Panc1 (cell line): ENCODE measurements at regions not wholly inside any gene's neighbourhood (a gene's known extent, or its start where the extent isn't known, plus 50 kb on each side); places are given as distances from the start of the nearest gene placed in this dataset.
"Not testable (repeated sequence)": the region's sequence is repeated elsewhere in the genome, so short reads cannot be mapped to it uniquely, and the experiment has no call there.

ENCODE experiments used
- ATAC-seq: fragments of 200-7000 bp; cut with Tn5 transposase; 2 replicates; pipeline ENCODE4 v1.9.1; 2020; ENCODE audit warnings: mild to moderate bottlenecking, moderate library complexity
- BruUV-seq: library from RNA; stranded (reverse); fragments of 400-500 nt; replicated peaks from 2 replicates; lab custom pipeline; 2021; lab: Mats Ljungman, UMichigan
- CTCF ChIA-PET: fragments of 300-600 bp; sonication (Branson Sonifier 250); formaldehyde crosslinking; loops from one replicate; lab custom pipeline; 2022; ENCODE audit warnings: antibody characterized with exemption; lab: Charles Lee
- POLR2A ChIA-PET: fragments of 300-600 bp; sonication (Branson Sonifier 250); formaldehyde crosslinking; loops from one replicate; lab custom pipeline; 2022; ENCODE audit warnings: antibody characterized with exemption; lab: Charles Lee
- DNase-seq: peaks from one replicate; pipeline ENCODE4 v3.0.0-alpha.2; 2010; ENCODE audit warnings: low read depth, low spot score
- H3K27ac ChIP-seq: 2 replicates; pipeline ENCODE4 v1.5.1; 2011; ENCODE audit warnings: mild to moderate bottlenecking, low read length, inconsistent platforms
- H3K27me3 ChIP-seq: fragments of 200-500 bp; sonication (Bioruptor generic); 2 replicates; pipeline ENCODE4 v1.6.0; 2014; ENCODE audit warnings: low read length, inconsistent platforms; ENCODE audit not compliant: control insufficient read depth, insufficient read depth
- H3K36me3 ChIP-seq: fragments of 200-500 bp; sonication (Bioruptor generic); 2 replicates; pipeline ENCODE4 v1.5.1; 2014; ENCODE audit warnings: inconsistent platforms, mild to moderate bottlenecking, low read length, moderate library complexity; ENCODE audit not compliant: control insufficient read depth, insufficient read depth
- H3K4me1 ChIP-seq: 2 replicates; pipeline ENCODE4 v1.5.1; 2011; ENCODE audit warnings: inconsistent platforms, mild to moderate bottlenecking, low read length, moderate library complexity; ENCODE audit not compliant: control insufficient read depth, insufficient read depth
- H3K4me3 ChIP-seq, 2 experiments: 2 replicates each; pipeline ENCODE4 v1.5.1; 2011 to 2012; ENCODE audit warnings: low read depth in 2 of 2, low read length in 2 of 2, mild to moderate bottlenecking in 2 of 2, inconsistent platforms in 1 of 2, moderate library complexity in 1 of 2
- H3K9me3 ChIP-seq: fragments of 200-500 bp; sonication (Bioruptor generic); 2 replicates; pipeline ENCODE4 v1.5.1; 2014; ENCODE audit warnings: low read depth, mild to moderate bottlenecking, inconsistent platforms, low read length, moderate library complexity; ENCODE audit not compliant: control insufficient read depth, insufficient read depth
- POLR2AphosphoS5 ChIP-seq: IDR thresholded peaks from 2 replicates; pipeline ENCODE4 v1.6.1; 2012; ENCODE audit warnings: mild to moderate bottlenecking, low read depth, low read length, moderate library complexity
- REST ChIP-seq, 2 experiments: IDR thresholded peaks; 2 replicates each; pipeline ENCODE4 v1.6.1; 2011 to 2012; ENCODE audit warnings: low read depth in 2 of 2, control low read depth in 1 of 2, low read length in 1 of 2, mild to moderate bottlenecking in 1 of 2, moderate library complexity in 1 of 2; ENCODE audit not compliant: insufficient read depth in 1 of 2
- SIN3A ChIP-seq: IDR thresholded peaks from 2 replicates; pipeline ENCODE4 v1.6.1; 2012; ENCODE audit warnings: low read depth, mild to moderate bottlenecking, low read length, moderate library complexity, borderline replicate concordance; ENCODE audit not compliant: insufficient read depth
- TCF7L2 ChIP-seq: IDR thresholded peaks from 2 replicates; pipeline ENCODE4 v1.6.1; 2011; ENCODE audit warnings: mild to moderate bottlenecking, low read depth, low read length, inconsistent platforms
- in situ Hi-C: cut with HindIII; loops from 2 replicates; pipeline ENCODE4 v1.10.0; 2016; ENCODE audit warnings: low sequenced_read_pairs, low pct_unique_long_range_greater_than_20kb
- intact Hi-C: fragments of 100-400 bp; cut with micrococcal nuclease; formaldehyde crosslinking; loops from one replicate; pipeline ENCODE4 v1.10.0; 2022; ENCODE audit not compliant: unreplicated experiment

GRCh38 chr16:21520134-21521047 lies 79.0 kb upstream of the METTL9 start:
- BruUV-seq, H3K27me3 ChIP-seq, intact Hi-C loops, in situ Hi-C loops, CTCF ChIA-PET, H3K9me3 ChIP-seq, H3K36me3 ChIP-seq: not testable (repeated sequence)
- POLR2A ChIA-PET = interaction anchor here (0.6 kb wide), 1 partner anchor 36 kb away, joined by 4 read pairs; no protein-coding TSS in a partner anchor
- DNase-seq = peak; percentile 67
- Histone ChIP-seq H3K4me1 (peaks cover 13% of the 10 kb centered on the region), H3K4me3 (peak overlapping the region; percentile 47 to 85), H3K27ac (peak overlapping the region; percentile 89)
- TF ChIP-seq REST (IDR thresholded peaks at IDR 0.05; ENCODE audit: insufficient read depth in 1 of 2, low read depth in 2 of 2, low read length in 1 of 2) (0 out of 4 replicates have a peak, but pooled peaks of 1 of the 2 experiments have one; percentile 40), POLR2AphosphoS5 (peak; percentile 72), SIN3A (peak; percentile 91; the same call in 1 of the 2 replicates)
- peak; percentile 86 for ATAC-seq

- Histone ChIP-seq H3K27ac (peak overlapping the region; percentile 89), H3K4me3 (peak overlapping the region; percentile 47 to 53)
- ATAC-seq, H3K4me1 ChIP-seq, POLR2A ChIA-PET, BruUV-seq, DNase-seq, intact Hi-C loops, H3K27me3 ChIP-seq, H3K36me3 ChIP-seq, CTCF ChIA-PET, in situ Hi-C loops, H3K9me3 ChIP-seq: not testable (repeated sequence)
Observed at GRCh38 chr16:21521048-21521389, 78.4 kb upstream of the METTL9 start.

- intact Hi-C loops, H3K36me3 ChIP-seq, H3K4me1 ChIP-seq, in situ Hi-C loops, POLR2A ChIA-PET, H3K27me3 ChIP-seq, H3K9me3 ChIP-seq, DNase-seq, CTCF ChIA-PET: not testable (repeated sequence)
- ATAC-seq = peak; percentile 29
- peak overlapping the region; percentile 89 for H3K27ac ChIP-seq
- TF ChIP-seq TCF7L2 = peak; percentile 28; the same call in 1 of the 2 replicates
- peak overlapping the region; percentile 47 to 53 for H3K4me3 ChIP-seq
- BruUV-seq = TSS peak; percentile 92
Observed at GRCh38 chr16:21521390-21522143, 77.8 kb upstream of the METTL9 start.

GRCh38 chr16:21522846-21523245 lies 76.5 kb upstream of the METTL9 start:
- H3K4me1 ChIP-seq, H3K36me3 ChIP-seq, intact Hi-C loops, DNase-seq, ATAC-seq, POLR2A ChIA-PET, H3K27ac ChIP-seq, H3K4me3 ChIP-seq, BruUV-seq, H3K27me3 ChIP-seq, H3K9me3 ChIP-seq, in situ Hi-C loops: not testable (repeated sequence)
- CTCF ChIA-PET = interaction anchor here (0.6 kb wide), 1 partner anchor 335 kb away, joined by 3 read pairs; no protein-coding TSS in a partner anchor
